ENCODE measurements at regions not wholly inside any gene's neighbourhood (a gene's known extent, or its start where the extent isn't known, plus 50 kb on each side); places are given as distances from the start of the nearest gene placed in this dataset.
"Not testable (repeated sequence)": the region's sequence is repeated elsewhere in the genome, so short reads cannot be mapped to it uniquely, and the experiment has no call there.

DNA sequence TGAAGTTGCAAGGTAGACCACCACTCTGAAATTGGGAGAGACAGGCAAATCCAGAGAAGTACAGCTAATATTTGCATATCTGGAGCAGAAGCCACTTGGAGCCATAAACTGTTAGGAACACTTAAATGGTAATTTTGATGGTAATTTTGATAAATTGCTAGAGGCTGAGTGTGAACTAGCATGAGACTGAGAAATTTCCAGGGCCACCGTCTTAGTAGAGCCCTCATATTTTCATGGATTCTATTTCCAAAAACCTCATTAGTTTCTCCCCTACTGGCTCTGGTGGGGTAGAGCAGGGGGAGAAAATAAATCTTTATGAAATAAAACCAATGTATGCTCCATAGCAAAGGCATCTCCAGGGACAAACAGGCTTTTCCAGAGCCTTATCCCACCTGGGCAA lies 429.4 kb upstream of the DIPK2B start:
- DNase-seq, result no peak

DNA sequence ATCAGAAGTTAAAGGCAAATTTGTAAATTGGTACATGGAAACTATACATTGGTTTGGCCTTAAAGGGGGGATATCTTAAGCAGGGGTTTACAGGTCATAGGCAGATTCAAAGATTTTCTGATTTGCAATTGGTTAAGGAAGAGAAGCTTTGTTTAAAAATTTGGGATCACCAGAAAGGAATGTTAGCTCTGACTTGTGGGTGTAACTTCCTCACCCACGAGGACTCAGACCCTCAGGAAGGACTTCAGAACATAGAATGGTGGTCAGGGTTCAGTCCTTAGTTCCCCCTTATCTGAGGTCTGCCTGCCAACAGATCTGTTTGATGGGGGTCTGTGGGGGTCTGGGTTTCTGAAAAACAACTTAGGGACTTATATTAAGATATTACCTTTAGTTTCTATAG lies 427.4 kb upstream of the DIPK2B start:
- DNase-seq, result no peak

DNA sequence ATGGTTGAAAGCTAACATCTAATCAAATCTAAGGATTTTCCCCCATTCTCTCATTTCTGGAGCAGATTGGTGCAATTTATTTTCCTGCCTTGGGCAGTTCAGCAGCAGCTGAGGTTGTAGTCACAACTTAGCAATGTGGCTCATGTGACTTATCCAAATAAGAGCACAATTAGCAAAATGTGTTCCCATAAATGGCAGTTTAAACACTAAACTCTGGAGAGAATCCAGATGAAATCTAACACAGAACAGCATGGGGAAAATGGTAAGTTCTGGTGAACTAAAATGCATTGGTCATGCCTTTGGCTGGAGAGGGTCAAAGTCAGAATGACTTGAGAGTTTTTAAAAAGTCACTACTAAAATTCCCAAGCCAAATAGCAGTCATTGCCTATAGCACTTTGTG lies 422.6 kb upstream of the DIPK2B start:
- no peak for DNase-seq

DNA sequence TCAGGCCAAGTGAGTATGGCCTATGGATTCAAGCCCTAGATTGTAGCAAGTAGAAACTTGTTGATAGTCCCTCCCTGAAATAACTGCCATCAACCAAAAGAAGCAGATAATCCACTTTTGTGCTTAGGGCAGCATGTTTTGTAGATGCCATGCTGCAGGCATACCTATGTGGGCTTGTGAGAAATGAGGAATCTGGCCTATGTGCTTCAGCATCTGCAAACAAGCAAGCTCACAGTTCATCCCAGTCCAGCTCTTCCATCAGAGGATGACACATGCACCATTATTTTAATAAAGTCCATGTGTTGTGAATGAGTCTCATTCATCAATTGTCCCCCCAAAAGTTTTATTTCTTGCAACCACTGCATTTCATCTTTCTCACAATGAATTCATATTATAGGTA lies 421.9 kb upstream of the DIPK2B start:
- no peak for DNase-seq

DNA sequence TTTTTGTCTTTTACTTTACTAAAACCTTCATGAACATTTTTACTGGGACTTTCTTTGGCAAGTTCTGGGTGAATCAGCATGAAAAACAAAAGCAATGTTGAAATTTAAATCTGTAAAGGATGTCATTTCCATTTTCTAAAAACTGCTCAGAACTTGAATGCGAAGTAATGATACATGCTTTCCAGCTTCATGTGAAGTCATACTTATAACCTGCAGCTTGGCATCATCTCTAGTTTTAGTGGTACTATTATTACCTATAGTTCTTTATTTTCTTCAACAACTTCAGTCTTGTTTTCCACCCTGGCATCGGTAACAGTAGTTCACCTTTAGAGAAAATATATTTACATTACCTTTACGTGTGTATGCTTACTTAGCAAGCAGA lies 421.4 kb upstream of the DIPK2B start:
- DNase-seq, result no peak

DNA sequence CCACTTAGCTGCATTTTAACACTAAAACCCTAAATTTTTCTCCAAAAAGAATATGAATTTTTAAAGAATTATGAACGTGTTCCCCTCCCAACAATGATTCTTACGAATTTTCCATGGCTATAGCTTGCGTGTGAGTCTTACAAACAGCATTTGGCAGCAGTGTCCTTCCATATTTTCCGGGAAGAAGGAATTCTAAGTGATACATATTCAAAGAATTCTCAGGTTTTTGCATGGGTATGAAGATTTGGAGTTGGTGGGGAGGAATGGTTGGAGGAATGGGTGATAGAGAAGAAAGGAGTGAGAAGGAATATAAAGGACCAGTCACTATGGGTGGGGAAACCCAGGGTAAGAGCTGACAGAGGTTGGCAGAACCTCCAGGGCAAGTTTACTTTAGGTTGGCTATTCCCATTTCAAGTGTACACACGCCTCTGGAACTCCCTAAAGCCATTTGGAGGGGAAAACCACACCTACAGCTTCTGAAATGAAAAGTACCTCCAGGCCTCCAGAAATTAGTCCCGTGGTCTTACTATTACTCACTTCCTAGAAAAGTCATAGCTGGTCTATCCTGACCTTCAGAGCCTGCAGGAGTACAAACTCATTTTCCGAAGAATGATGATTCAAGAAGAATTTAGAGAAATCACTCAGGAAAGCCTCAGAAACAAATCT lies 420.8 kb upstream of the DIPK2B start:
- no peak for DNase-seq

DNA sequence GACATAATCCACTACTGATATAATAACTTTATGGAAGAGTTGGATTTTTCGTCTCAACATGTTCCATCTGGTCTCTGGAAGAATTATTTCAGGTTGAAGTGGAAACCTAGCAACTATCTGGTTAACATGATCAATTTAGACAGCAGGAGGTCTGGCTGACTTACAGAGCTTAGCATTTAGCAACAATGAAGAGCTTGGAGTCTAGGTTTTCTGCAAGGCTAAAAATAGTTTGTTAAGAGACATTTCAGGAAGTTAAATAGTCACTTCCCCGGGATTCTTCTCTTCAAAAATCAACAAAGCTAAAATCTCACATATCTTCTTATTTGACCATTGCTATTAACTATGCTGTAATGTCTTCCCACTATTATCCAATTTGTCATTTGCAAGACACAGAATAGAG lies 418.6 kb upstream of the DIPK2B start:
- no peak for DNase-seq

DNA sequence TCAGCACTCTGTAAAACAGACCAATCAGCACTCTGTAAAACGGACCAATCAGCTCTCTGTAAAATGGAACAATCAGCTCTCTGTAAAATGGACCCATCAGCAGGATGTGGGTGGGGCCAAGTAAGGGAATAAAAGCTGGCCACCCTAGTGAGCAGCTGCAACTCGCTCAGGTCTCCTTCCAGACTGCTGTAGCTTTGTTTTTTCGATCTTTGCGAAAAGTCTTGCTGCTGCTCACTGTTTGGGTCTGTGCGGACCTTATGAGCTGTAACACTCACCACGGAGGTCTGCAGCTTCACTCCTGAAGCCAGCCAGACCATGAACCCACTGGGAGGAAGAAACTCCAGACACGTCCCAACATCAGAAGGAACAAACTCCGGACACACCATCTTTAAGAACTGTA lies 414.9 kb upstream of the DIPK2B start:
- not testable (repeated sequence) for DNase-seq

DNA sequence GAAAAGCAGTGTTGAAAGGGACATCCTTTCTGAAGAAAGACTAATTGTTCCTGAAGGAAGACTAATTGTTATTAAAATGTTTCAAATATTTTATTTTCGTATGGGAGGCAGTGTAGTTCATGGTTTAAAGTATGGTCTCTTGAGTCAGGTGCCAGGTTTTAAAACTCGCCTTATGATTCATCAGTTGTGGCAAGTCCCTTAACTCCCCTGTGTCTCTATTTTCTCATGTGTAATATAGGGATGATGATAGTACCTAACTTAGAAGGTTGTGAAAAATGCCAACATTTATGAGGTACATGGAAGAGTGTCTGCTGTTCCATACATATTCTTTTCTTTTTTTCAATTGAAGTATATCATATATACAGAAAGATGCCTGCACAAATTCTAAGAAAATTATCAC lies 414.2 kb upstream of the DIPK2B start:
- no peak for DNase-seq

DNA sequence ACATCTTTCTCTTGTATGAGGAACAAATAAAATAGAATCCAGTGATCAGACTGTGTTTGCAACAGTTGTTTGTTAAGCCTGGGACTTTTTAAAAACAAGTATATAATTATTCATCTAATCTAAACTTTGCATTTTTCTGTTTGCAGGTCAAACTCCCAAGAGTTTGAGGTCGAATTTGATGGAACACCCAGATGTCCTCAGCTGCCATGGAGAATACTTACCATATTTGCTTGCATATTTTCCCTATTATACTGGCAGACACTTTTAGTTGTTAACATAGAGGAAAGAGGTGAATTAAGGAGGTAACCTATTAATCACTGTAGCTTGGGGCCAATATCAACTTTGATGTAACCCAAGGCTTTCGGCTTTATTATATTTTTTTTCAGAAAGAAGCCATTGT lies 401.5 kb upstream of the DIPK2B start:
- DNase-seq, result no peak

DNA sequence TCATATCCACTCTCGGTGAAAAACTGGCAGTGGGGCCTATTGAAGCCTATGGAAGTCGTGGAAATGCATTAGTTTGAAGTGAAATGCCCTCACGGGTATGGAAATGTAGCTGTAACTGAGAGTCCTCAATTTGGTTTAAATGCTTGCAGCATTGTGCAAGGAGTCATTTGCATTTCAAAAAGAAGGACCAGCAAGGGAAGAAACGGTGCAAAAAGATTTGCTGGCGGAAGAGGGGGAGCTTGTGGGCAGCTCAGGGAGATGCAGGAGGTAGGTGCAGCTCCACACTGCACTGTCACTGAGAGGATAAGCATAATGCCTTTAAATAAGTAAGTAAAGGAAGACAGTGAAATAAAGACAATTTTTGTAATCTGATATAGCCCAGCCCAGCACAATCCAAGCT lies 400.4 kb upstream of the DIPK2B start:
- DNase-seq, result no peak

DNA sequence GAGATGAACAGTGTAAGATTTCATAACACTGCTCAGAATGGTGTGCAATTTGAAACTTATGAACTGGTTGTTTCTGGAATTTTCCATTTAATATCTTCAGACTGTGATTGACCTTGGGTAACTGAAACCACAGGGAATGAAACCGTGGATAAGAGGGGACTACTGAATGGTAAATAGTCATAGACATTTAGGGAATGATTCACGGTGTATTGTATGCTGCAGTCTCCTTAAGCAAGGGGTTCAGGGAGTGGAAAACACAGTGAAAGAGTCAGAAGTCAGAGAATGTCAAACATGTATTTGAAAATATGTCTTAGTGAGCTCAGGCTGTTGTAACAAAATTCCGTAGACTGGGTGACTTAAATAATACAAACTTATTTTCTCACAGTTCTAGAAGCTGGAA lies 398.2 kb upstream of the DIPK2B start:
- DNase-seq, result no peak

DNA sequence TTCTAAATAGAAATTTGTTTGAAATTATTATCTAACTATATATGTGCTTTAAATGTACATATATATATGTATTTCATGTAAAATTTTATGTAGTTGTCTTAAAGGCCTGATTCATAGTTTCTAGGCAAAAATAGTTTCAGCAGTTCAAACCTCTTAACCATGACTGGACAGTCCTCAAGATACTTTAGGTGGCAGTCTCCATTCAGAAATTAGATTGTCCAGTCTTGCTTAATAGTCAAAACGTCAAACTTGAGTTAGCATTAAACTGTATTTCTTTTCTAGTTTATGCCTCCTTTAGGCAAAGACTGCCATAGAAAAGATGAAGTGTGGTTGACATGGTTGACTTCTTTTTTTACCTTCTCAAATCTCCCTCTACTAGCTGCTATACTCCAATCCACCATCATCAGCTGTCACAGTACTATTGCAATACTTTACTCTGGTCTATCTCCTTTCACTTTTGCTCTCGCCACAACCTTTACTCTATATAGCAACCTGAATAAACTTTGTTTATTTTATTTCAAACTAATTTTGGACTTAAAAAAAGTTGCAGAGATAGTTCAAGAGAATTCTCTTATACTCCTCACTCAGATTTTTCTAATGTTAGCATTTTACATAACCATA lies 395.6 kb upstream of the DIPK2B start:
- no peak for DNase-seq

DNA sequence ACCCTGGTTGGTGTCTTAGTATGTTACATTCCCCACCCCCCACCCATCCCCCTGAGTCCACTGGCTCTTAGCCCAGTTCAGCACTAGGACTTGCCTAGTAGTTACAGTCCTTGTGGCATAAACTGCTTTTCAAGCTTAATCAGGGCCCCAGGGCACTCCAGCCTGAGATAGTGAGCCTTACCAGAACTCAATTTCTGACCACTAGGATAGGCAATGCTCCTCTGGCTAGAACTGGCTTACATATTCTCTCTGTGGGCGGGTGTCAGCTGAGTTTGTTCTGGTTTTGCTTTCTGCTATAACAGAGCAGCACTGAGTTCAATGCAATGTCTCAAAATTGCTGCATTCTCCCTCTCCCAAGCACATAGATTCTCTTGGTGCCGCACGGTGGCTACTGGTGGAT lies 391.4 kb upstream of the DIPK2B start:
- DNase-seq, result no peak

DNA sequence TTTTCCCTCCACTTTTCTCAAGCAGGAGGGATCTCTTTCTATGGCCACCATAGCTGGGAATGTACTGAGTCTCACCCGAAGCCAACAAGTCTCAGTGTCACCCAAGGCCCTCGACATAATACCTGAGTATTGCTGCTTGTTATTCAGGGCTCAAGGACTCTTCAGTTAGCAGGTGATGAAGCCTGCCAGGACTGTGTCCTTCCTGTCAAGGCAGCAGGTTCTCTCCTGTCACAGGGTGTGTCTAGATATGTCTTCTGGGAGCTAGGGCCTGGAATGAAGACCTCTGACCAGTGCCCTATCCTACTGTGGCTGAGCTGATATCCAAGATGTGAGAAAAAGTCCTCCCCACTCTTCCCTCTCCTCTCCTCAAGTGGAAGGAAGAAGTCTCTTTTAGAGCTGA lies 391.0 kb upstream of the DIPK2B start:
- no peak for DNase-seq

DNA sequence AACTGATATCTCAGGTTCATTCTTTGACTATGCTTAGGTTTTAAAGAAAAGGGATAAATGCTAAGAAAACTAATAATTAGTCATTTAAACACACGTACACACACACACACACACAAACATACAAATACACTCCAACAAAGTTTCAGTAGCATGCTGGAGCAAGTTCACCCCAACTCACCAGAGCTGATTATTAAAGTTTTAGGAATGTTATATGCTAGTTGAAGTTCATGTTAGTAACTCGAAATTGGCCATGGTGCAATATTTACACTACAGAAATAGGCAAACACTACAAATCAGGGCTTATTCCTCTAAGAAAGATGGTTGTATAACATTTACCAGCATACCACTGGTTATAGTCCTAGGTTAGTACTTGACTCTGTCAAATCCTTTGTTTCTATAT lies 384.0 kb upstream of the DIPK2B start:
- DNase-seq, result no peak

DNA sequence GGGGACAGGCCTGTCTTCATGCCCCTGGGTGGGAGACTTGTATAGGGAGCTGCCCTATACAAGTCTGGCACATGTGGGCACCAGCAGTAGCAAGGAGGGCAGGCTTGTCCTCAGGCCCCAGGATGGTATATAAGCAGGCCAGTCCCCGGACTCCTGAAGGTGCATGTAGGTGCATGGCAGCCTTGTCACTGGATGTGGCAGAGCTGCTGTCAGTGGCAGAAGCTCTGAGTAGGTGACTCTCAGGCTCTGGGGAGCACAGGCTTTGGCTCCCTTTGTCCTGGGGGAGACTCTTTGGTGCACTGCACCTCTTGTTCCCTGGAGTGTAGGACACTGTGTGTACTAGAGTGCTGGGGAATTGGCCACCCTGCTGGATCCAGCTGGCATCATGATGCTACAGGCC lies 376.7 kb upstream of the DIPK2B start:
- no peak for DNase-seq

DNA sequence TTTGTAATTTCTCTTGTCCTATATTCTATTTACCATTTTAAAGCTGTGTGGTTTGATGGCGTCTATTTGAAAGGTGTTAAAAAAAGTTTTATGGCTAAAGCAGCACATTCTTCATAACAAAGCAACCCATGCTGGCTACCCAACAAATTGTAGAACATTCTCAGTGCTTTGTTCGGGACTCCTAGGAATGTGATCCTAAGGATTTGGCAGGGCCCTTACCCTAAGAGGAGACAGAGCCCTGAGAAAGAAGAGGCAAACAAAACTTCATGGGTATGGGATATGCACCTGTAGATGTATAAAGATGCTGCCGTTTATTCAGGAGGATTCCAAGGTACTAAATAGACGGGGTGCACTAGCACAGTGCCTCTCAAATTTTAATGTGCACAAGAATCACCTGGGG lies 370.8 kb upstream of the DIPK2B start:
- DNase-seq, result no peak

DNA sequence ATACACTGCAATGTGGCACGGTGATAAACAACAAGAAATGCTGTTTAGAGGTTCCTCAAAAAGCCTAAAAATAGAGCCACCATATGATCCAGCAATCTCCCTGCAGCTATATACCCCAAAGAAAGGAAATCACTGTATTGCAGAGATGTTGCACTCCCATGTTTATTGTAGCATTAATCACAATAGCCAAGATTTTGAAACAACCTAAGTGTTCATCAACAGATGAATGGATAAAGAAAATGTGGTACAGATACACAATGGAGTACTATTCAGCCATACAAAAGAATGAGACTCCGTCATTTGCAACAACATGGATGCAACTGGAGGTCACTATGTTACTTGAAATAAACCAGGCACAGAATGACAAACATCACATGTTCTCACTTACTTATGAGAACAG lies 365.8 kb upstream of the DIPK2B start:
- no peak for DNase-seq

DNA sequence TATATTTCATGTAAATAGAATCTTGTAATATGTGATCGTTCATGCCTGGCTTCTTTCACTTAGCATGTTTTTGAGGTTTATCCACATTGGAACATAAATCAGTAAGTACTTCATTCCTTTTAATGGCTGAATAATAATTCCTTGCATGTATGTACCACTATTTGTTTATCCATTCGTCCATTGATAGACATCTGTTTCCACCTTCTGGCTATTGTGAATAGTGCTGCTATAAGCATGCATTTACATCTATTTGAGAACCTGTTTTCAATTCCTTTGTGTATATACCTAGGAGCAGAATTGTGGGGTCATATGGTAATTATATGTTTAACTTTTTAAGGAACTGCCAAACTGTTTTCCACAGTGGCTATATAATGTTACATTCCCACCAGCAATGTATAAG lies 356.7 kb upstream of the DIPK2B start:
- DNase-seq, result no peak

DNA sequence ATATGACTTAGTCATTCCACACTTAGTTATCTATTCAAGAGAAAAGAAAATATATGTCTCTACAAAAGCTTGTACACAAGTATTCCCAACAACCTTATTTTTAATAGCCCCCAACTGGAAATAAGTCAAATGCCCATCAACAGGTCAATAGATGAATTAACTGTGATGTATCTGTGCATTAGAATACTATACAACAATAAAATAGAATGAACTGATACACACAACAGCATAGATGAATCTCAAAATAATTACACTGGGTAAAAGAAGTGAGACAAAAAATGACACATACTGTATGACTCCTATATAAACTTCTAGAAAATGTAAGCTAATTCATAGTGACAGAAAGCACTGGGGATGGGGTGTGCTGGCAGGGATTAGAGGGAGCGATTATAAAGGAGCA lies 354.1 kb upstream of the DIPK2B start:
- DNase-seq, result no peak

DNA sequence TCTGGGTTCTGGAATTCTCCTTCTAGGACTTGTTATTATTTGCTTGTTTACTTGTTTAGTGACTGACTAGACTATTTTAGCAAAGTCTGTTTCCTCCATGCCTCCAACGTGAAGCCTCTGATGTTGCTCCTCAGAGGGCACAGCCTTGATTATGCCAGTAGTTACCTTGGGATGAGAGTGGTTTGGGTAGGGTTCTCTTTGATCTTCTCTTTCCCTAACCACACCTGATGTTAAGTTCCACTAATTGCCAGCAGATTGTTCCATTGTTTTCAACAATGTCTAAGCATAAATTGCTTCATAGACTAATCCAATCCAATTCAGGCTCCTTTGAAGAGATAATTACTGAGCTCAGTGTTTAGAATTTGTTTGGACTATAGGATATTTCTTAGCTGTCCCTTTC lies 352.7 kb upstream of the DIPK2B start:
- DNase-seq, result no peak

DNA sequence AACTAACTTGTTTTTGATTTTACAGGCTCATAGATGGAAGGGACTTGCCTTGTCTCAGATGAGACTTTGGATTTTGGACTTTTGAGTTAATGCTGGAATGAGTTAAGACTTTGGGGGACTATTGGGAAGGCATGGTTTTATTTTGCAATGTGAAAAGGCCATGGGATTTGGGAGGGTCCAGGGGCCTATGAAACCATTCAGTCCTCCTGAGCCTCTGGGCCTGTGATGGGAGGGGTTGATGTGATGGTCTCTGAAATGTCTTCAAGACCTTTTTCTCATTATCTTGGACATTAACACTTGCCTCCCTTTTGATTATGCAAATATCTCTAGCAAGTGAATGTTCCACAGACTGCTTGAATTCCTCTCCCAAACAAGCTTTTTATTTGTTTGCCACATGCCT lies 346.0 kb upstream of the DIPK2B start:
- not testable (repeated sequence) for DNase-seq

DNA sequence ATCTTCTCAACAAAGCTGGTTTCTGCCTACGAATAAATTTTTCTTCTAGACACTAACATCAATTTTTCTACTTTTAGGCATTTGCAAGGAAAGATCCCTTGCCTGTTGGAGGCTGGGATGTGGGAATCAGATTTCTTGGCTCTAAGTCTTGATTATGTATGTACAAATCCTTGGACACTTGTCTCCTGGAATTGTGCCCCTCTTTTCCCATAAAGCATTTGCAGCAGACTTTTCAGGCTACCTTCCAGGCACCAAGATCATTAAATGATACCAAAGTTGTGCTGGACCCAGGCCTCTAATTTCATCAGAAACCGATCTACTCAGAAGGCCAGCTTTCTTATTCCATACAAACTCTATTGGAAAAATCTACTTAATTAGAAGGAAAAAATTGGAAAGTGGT lies 339.5 kb upstream of the DIPK2B start:
- DNase-seq, result no peak

DNA sequence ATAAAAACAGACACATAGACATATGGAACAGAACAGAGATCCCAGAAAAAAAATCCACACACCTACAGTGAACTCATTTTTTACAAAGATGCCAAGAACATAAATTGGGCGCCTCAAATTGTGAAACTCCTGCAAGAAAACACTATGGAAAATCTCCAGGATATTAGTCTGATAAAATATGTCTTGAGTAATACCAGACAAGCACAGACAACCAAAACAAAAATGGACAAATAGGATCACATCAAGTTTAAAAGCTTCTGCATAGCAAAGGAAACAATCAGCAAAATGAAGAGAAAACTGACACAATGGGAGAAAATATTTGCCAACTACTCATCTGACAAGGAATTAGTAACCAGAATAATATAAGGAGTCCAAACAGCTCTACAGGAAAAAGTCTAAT lies 337.3 kb upstream of the DIPK2B start:
- DNase-seq, result no peak

DNA sequence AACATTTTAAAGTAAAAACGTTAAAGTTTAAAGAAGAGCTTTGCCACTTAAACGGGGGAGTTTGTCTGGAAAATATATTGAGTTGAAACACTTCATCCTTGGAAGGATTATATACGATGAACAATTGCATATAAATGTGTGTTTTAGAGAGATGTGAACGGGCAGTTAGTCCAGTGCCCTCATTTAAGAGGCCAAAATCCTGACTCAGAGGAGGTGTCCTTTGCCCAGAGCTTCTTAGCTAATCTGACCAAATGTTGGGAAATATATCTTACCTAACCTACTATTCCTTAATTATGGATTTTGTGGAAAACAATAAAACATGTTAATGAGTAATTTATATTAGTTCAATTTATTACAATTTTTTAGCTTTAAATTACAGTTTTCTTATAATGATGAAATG lies 327.2 kb upstream of the DIPK2B start:
- DNase-seq, result no peak
